HG02588 (cell line): ENCODE measurements at regions not wholly inside any gene's neighbourhood (a gene's known extent, or its start where the extent isn't known, plus 50 kb on each side); places are given as distances from the start of the nearest gene placed in this dataset.
"Not testable (repeated sequence)": the region's sequence is repeated elsewhere in the genome, so short reads cannot be mapped to it uniquely, and the experiment has no call there.

Source experiments
- ATAC-seq: cut with Tn5 transposase; IDR thresholded peaks from one replicate; pipeline ENCODE4 v1.9.1; 2021; ENCODE audit warnings: mild to moderate bottlenecking, moderate library complexity; ENCODE audit not compliant: unreplicated experiment

GRCh38 chr2:111522231-111522768 lies 361.7 kb downstream of the ANAPC1 start:
- no peak for ATAC-seq

- ATAC-seq, result no peak
Measured at GRCh38 chr2:111523009-111523408, 361.0 kb downstream of the ANAPC1 start.

GRCh38 chr2:111525026-111525425 lies 359.0 kb downstream of the ANAPC1 start:
- ATAC-seq, result not testable (repeated sequence)

GRCh38 chr2:111526041-111526639 lies 357.9 kb downstream of the ANAPC1 start:
- not testable (repeated sequence) for ATAC-seq

GRCh38 chr2:111527707-111528400 lies 356.1 kb downstream of the ANAPC1 start:
- not testable (repeated sequence) for ATAC-seq

GRCh38 chr2:111529022-111529421 lies 355.0 kb downstream of the ANAPC1 start:
- not testable (repeated sequence) for ATAC-seq

- ATAC-seq, result not testable (repeated sequence)
Measured at GRCh38 chr2:111530239-111530965, 353.6 kb downstream of the ANAPC1 start.

GRCh38 chr2:111532682-111533556 lies 351.1 kb downstream of the ANAPC1 start:
- ATAC-seq, result peak; percentile 54

- ATAC-seq, result peak; percentile 30
Measured at GRCh38 chr2:111533557-111534247, 350.3 kb downstream of the ANAPC1 start.

- ATAC-seq, result no peak
Measured at GRCh38 chr2:111534910-111535352, 349.1 kb downstream of the ANAPC1 start.

GRCh38 chr2:111535404-111535803 lies 348.6 kb downstream of the ANAPC1 start:
- ATAC-seq, result no peak

GRCh38 chr2:111537078-111537655 lies 346.8 kb downstream of the ANAPC1 start:
- ATAC-seq, result no peak

GRCh38 chr2:111539991-111540390 lies 344.0 kb downstream of the ANAPC1 start:
- not testable (repeated sequence) for ATAC-seq

GRCh38 chr2:111542120-111542774 lies 341.7 kb downstream of the ANAPC1 start:
- not testable (repeated sequence) for ATAC-seq

GRCh38 chr2:111544006-111544405 lies 340.0 kb downstream of the ANAPC1 start:
- ATAC-seq, result not testable (repeated sequence)

- ATAC-seq, result not testable (repeated sequence)
Measured at GRCh38 chr2:111545723-111546431, 338.1 kb downstream of the ANAPC1 start.

GRCh38 chr2:111546578-111546977 lies 337.4 kb downstream of the ANAPC1 start:
- ATAC-seq, result not testable (repeated sequence)

GRCh38 chr2:111549174-111549573 lies 334.8 kb downstream of the ANAPC1 start:
- not testable (repeated sequence) for ATAC-seq
